ENCODE measurements at regions not wholly inside any gene's neighbourhood (a gene's known extent, or its start where the extent isn't known, plus 50 kb on each side); places are given as distances from the start of the nearest gene placed in this dataset.

GRCh38 chr9:13688990-13689600, 409.6 kb upstream of the MPDZ start:
- no peak for DNase-seq
- TF ChIP-seq, protein P1, sequence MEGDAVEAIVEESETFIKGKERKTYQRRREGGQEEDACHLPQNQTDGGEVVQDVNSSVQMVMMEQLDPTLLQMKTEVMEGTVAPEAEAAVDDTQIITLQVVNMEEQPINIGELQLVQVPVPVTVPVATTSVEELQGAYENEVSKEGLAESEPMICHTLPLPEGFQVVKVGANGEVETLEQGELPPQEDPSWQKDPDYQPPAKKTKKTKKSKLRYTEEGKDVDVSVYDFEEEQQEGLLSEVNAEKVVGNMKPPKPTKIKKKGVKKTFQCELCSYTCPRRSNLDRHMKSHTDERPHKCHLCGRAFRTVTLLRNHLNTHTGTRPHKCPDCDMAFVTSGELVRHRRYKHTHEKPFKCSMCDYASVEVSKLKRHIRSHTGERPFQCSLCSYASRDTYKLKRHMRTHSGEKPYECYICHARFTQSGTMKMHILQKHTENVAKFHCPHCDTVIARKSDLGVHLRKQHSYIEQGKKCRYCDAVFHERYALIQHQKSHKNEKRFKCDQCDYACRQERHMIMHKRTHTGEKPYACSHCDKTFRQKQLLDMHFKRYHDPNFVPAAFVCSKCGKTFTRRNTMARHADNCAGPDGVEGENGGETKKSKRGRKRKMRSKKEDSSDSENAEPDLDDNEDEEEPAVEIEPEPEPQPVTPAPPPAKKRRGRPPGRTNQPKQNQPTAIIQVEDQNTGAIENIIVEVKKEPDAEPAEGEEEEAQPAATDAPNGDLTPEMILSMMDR (IDR thresholded peaks at IDR 0.05): peak in 2 of 6 experiments; percentile 6 to 10
- no peak for TF ChIP-seq POLR2A (IDR thresholded peaks at IDR 0.05)
- Histone ChIP-seq H3K4me1 (no peaks in the 10 kb centered on the region), H3K27ac (no peak overlapping the region), H3K36me3 (no peaks in the 10 kb centered on the region), H3K4me3 (no peak overlapping the region), H3K27me3 (no peaks in the 10 kb centered on the region), H3K9me3 (no peaks in the 10 kb centered on the region)

DNA sequence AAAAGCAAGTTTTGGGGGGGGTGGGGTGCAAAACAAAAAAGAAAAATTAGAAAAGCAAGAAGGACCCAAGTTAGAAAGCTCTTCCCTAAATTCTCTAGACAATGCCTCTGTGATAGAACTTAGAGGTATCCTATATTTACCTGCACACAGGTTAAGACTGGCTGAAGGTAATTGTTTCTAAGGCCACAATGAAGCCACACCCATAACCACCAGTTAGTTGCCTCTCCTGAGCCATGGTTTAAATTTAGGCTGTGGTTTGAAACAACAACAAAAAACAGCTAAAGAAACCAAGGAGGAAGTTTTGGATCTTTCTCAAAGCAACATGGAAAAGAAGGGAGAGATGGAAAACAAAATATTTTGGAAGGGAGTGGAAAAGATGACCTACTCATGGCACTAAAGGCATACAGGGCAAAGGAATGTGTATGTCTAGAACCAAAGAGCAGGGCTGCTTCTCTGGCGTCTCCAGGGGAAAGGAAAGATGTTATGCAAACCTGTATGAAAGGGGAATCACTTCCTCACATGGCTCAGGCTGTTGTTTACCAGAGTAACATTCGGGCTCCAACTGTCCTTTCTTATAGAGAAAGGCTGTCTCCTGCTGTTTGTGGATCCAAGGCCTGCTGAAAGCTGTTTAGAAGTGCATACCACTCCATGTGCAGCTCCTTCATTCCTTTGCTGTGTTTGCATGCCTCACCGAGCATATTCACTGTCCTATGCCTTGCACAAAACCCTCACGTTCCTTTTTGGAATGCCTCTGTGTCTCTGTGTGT, 408.9 kb upstream of the MPDZ start:
- TF ChIP-seq, protein P1 (IDR thresholded peaks at IDR 0.05): no peak
- TF ChIP-seq POLR2A (IDR thresholded peaks at IDR 0.05): no peak
- H3K4me3 ChIP-seq: no peak overlapping the region
- no peaks in the 10 kb centered on the region for H3K4me1 ChIP-seq
- H3K27ac ChIP-seq: no peak overlapping the region
- H3K27me3 ChIP-seq: no peaks in the 10 kb centered on the region
- H3K9me3 ChIP-seq: no peaks in the 10 kb centered on the region
- no peaks in the 10 kb centered on the region for H3K36me3 ChIP-seq
- DNase-seq: no peak

DNA sequence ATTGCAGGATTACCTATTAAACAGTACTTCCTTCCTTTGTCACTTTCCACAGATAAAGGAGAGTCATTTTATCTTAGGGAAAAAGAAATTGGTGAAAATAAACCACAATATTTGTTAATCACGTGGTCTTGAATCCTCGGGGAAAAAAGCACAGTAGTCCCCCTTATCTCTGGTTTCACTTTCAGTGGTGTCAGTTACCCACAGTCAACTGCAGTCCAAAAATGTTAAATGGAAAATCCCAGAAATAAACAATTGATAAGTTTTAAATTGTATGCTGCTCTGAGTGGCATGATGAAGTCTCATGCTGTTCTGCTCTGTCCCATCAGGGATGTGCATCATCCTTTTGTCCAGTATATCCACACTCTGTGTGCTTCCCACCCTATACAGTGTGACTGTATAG, 405.2 kb upstream of the MPDZ start:
- no peak for DNase-seq
- H3K27ac ChIP-seq: no peak overlapping the region
- no peaks in the 10 kb centered on the region for H3K36me3 ChIP-seq
- no peaks in the 10 kb centered on the region for H3K27me3 ChIP-seq
- TF ChIP-seq, protein P1 (IDR thresholded peaks at IDR 0.05): no peak
- no peak for TF ChIP-seq POLR2A (IDR thresholded peaks at IDR 0.05)
- no peak overlapping the region for H3K4me3 ChIP-seq
- no peaks in the 10 kb centered on the region for H3K4me1 ChIP-seq
- no peaks in the 10 kb centered on the region for H3K9me3 ChIP-seq

GRCh38 chr9:13677801-13678200, 398.3 kb upstream of the MPDZ start:
- no peak overlapping the region for H3K4me3 ChIP-seq
- no peaks in the 10 kb centered on the region for H3K4me1 ChIP-seq
- H3K36me3 ChIP-seq: no peaks in the 10 kb centered on the region
- no peak for DNase-seq
- TF ChIP-seq, protein P1 (IDR thresholded peaks at IDR 0.05): no peak
- TF ChIP-seq POLR2A (IDR thresholded peaks at IDR 0.05): no peak
- no peaks in the 10 kb centered on the region for H3K27me3 ChIP-seq
- no peak overlapping the region for H3K27ac ChIP-seq
- H3K9me3 ChIP-seq: no peaks in the 10 kb centered on the region

DNA sequence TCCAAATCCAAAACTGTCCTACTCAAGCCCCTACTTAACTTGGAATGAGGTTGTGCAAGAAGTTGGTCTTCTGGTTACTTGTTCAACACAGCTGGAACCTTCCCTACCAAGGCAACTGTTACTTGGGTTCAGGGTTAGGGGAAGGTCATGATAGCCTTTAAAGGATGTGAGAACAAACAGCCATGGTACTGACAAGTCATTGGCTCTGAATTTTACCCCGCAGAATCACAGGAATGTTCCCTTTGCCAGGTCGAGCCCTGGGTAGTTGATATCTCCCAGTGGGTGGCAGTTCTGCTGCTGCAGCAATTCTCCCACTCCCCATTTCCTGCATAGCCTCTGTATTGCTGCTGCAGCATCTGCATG, 396.1 kb upstream of the MPDZ start:
- TF ChIP-seq, protein P1 (IDR thresholded peaks at IDR 0.05): no peak
- TF ChIP-seq POLR2A (IDR thresholded peaks at IDR 0.05): no peak

More for the DNA sequence above, 396.1 kb upstream of the MPDZ start:
- Histone ChIP-seq H3K9me3 (no peaks in the 10 kb centered on the region), H3K36me3 (no peaks in the 10 kb centered on the region), H3K27ac (no peak overlapping the region), H3K27me3 (no peaks in the 10 kb centered on the region), H3K4me3 (no peak overlapping the region), H3K4me1 (no peaks in the 10 kb centered on the region)
- DNase-seq: no peak

Data from Peyer's patch (tissue), 4 donors.